T-helper 1 cell (primary cell): ENCODE measurements at regions not wholly inside any gene's neighbourhood (a gene's known extent, or its start where the extent isn't known, plus 50 kb on each side); places are given as distances from the start of the nearest gene placed in this dataset.

Source experiments
- DNase-seq, 5 donors: peaks; one replicate each; pipeline ENCODE4 v3.0.0-alpha.2; 2012 to 2020

GRCh38 chr6:126529637-126530362 is 189.9 kb downstream of the CENPW start:
- DNase-seq, result no peak

GRCh38 chr6:126530775-126531174 is 190.9 kb downstream of the CENPW start:
- DNase-seq, result no peak

- DNase-seq, result no peak
Observed at GRCh38 chr6:126531286-126531685, 191.4 kb downstream of the CENPW start.

- peak in 1 of 5 donors; percentile 1 for DNase-seq
Observed at GRCh38 chr6:126531840-126532239, 191.9 kb downstream of the CENPW start.

- no peak for DNase-seq
Observed at GRCh38 chr6:126534401-126534800, 194.5 kb downstream of the CENPW start.

DNA sequence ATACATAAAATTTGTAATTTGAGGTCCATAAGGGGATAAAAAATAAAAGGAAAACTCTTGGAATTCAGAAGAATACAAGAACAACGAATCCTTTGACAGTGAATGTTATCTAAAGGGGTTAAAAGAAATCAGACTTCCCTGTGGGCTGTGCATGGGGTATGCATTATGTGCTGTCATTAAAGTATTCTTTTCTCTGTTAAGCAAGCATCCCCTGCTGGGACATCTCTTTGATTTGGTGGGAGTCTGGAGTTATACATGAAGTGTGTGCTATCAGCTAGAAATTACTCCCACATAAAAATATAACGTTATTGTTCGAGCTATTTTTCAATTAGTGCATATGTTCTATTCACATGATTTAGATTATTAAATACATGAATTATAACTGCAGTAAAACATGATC is 195.2 kb downstream of the CENPW start:
- no peak for DNase-seq

DNA sequence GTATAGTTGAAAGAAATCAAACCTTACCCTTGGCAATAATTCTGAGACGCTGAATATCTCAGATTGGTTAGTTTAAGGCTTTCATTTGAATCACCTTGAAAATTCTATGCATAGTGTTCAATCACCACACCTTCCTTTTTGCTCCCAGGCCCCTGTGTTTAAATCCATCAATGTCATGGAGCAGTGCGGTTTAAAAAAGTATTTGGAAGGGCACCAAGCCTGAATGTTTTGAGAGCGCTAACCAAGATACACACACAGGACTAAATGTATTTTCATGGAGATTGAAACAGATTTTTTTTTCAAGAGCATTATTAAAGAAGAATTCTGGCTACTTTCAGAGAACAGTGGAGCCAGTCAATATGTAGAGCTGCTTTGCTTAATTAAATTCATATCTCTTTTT is 195.7 kb downstream of the CENPW start:
- DNase-seq, result no peak

GRCh38 chr6:126537061-126537816 is 197.3 kb downstream of the CENPW start:
- DNase-seq, result no peak

DNA sequence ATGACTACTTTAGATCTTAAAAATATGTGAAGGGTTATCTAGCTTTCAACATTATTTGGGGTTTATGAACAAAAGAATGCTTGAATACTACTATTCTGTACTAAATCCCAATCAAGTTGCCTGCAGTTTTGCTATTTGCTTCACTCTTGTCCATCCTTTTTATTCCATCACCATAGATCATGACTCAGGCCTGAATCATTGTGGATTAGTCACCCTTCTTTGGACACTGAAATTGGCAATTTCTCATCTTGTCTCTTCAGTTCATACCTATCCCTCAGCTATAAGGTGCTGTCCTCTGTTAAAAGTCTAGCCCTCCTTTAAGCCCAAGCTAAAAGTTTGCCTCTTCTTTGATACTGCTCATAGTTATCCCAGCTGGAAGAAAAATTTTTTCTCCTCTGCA is 199.1 kb downstream of the CENPW start:
- no peak for DNase-seq

GRCh38 chr6:126540161-126540560 is 200.2 kb downstream of the CENPW start:
- no peak for DNase-seq

GRCh38 chr6:126541806-126542491 is 202.0 kb downstream of the CENPW start:
- no peak for DNase-seq

DNA sequence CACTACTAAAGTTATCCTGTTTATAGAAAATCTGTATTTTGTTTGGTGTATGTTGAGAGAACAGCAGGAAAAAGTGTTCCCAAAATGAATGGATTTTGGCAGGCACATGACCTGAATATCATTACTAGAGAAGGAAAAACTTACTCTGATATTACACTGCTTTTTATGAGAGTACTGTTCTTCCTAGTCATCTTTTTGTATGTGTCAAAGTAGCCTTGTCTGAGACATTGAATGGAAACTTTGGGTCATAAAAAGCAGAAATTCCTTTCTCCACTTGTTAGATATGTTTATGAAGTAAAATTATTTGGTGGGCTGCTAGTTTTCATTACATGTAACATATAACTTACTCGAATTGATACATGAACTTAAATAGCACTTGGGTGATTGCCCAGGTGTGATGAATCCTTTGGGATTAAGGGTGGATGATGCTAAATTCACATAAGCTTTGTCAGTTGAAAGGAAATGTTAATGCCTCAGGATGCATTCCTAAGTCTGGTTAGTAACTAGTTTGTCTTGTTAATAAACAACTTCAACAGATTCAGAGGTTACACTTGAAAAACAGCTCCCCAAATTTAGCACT is 206.7 kb downstream of the CENPW start:
- no peak for DNase-seq

- DNase-seq, result no peak
Observed at GRCh38 chr6:126548300-126548699, 208.4 kb downstream of the CENPW start.

GRCh38 chr6:126550323-126550722 is 210.4 kb downstream of the CENPW start:
- DNase-seq, result no peak

- DNase-seq, result no peak
Observed at GRCh38 chr6:126551832-126552231, 211.9 kb downstream of the CENPW start.

DNA sequence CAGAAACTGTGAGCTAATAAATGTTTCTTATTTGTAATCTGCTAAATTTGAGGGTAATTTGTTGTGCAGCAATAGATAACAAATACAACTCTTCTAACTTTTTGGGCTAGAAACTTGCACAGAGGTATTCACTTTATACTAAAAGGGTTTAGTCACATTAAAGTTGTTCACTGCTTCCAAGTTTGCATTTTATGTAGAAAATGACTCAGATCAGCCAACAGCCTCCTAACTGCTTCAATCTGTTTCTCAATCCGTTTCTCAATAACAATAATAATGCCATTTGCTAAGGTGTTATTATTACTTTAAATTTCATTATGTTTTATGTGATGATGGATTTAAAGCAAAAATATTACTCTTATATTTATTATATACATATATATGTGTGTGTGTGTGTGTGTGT is 213.9 kb downstream of the CENPW start:
- no peak for DNase-seq

DNA sequence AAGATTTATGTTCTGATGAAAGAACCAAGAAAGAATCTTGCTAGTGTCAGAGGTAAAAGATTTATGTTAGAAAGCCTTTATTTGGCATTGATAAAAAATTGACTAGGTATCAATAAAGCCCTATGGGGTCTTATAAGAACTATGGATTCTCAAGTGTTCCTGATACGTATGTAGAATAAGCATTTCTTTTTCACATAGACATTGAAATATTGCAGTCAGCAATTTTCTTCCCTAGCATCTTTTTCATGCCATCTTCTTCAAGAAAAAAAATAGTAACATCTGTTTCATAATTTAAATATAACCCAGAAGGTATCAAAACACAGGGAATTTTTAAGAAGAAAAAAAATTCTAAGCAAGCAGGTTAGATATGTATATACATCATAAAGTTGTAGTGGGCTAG is 230.6 kb downstream of the CENPW start:
- DNase-seq, result no peak

GRCh38 chr6:126574301-126574700 is 234.4 kb downstream of the CENPW start:
- no peak for DNase-seq

GRCh38 chr6:126581316-126581715 is 241.4 kb downstream of the CENPW start:
- no peak for DNase-seq

- no peak for DNase-seq
Observed at GRCh38 chr6:126600258-126600916, 260.5 kb downstream of the CENPW start.

GRCh38 chr6:126603410-126603809 is 263.5 kb downstream of the CENPW start:
- no peak for DNase-seq

- DNase-seq, result no peak
Observed at GRCh38 chr6:126605089-126605488, 265.2 kb downstream of the CENPW start.

GRCh38 chr6:126607289-126607688 is 267.4 kb downstream of the CENPW start:
- DNase-seq, result no peak
